ENCODE measurements at regions not wholly inside any gene's neighbourhood (a gene's known extent, or its start where the extent isn't known, plus 50 kb on each side); places are given as distances from the start of the nearest gene placed in this dataset.

GRCh38 chr2:215671691-215672090, 235.8 kb upstream of the FN1 start:
- Histone ChIP-seq H3K4me3 (no peak overlapping the region), H3K27ac (no peak overlapping the region), H3K4me1 (no peaks in the 10 kb centered on the region), H3K36me3 (no peaks in the 10 kb centered on the region), H3K27me3 (no peaks in the 10 kb centered on the region), H3K9me3 (no peaks in the 10 kb centered on the region)
- no peak for TF ChIP-seq POLR2AphosphoS5 (IDR thresholded peaks at IDR 0.05)
- no peak for TF ChIP-seq CTCF (IDR thresholded peaks at IDR 0.05)
- TF ChIP-seq POLR2A (IDR thresholded peaks at IDR 0.05), result no peak
- intact Hi-C loops (cut with DNase I; ENCODE audit: low total_unique reads), result loop anchor here (2.0 kb wide), 1 partner anchor 51 kb away; no protein-coding TSS in a partner anchor
- no peak for DNase-seq (ENCODE audit: low spot score in 2 of 2)

GRCh38 chr2:215671244-215671643, 235.4 kb upstream of the FN1 start:
- Histone ChIP-seq H3K27me3 (no peaks in the 10 kb centered on the region), H3K9me3 (no peaks in the 10 kb centered on the region), H3K36me3 (no peaks in the 10 kb centered on the region), H3K4me3 (no peak overlapping the region), H3K27ac (no peak overlapping the region), H3K4me1 (no peaks in the 10 kb centered on the region)
- TF ChIP-seq POLR2AphosphoS5 (IDR thresholded peaks at IDR 0.05) (no peak), CTCF (IDR thresholded peaks at IDR 0.05) (no peak), POLR2A (IDR thresholded peaks at IDR 0.05) (no peak)
- intact Hi-C loops (cut with DNase I; ENCODE audit: low total_unique reads), result no loop called here
- no peak for DNase-seq (ENCODE audit: low spot score in 2 of 2)

- Histone ChIP-seq H3K9me3 (no peaks in the 10 kb centered on the region), H3K27me3 (no peaks in the 10 kb centered on the region), H3K27ac (no peak overlapping the region), H3K4me1 (no peaks in the 10 kb centered on the region), H3K4me3 (no peak overlapping the region), H3K36me3 (no peaks in the 10 kb centered on the region)
- intact Hi-C loops (cut with DNase I; ENCODE audit: low total_unique reads), result no loop called here
- TF ChIP-seq CTCF (IDR thresholded peaks at IDR 0.05) (no peak), POLR2AphosphoS5 (IDR thresholded peaks at IDR 0.05) (no peak), POLR2A (IDR thresholded peaks at IDR 0.05) (no peak)
- DNase-seq (ENCODE audit: low spot score in 2 of 2), result no peak
These were observed 234.5 kb upstream of the FN1 start for GRCh38 chr2:215670396-215670795.

GRCh38 chr2:215668378-215668775, 232.5 kb upstream of the FN1 start:
- intact Hi-C loops (cut with DNase I; ENCODE audit: low total_unique reads), result no loop called here
- Histone ChIP-seq H3K4me3 (no peak overlapping the region), H3K27me3 (no peaks in the 10 kb centered on the region), H3K27ac (no peak overlapping the region), H3K4me1 (no peaks in the 10 kb centered on the region), H3K36me3 (no peaks in the 10 kb centered on the region), H3K9me3 (no peaks in the 10 kb centered on the region)
- TF ChIP-seq POLR2AphosphoS5 (IDR thresholded peaks at IDR 0.05) (no peak), POLR2A (IDR thresholded peaks at IDR 0.05) (no peak), CTCF (IDR thresholded peaks at IDR 0.05) (no peak)
- no peak for DNase-seq (ENCODE audit: low spot score in 2 of 2)

GRCh38 chr2:215667585-215668377, 231.9 kb upstream of the FN1 start:
- no peak overlapping the region for H3K27ac ChIP-seq

More at GRCh38 chr2:215667585-215668377, 231.9 kb upstream of the FN1 start:
- no peaks in the 10 kb centered on the region for H3K4me1 ChIP-seq
- no peak overlapping the region for H3K4me3 ChIP-seq
- DNase-seq (ENCODE audit: low spot score in 2 of 2), result no peak
- intact Hi-C loops (cut with DNase I; ENCODE audit: low total_unique reads), result no loop called here
- no peaks in the 10 kb centered on the region for H3K27me3 ChIP-seq
- TF ChIP-seq POLR2A (IDR thresholded peaks at IDR 0.05), result no peak
- TF ChIP-seq CTCF (IDR thresholded peaks at IDR 0.05), result no peak
- TF ChIP-seq POLR2AphosphoS5 (IDR thresholded peaks at IDR 0.05), result no peak
- H3K9me3 ChIP-seq, result no peaks in the 10 kb centered on the region
- no peaks in the 10 kb centered on the region for H3K36me3 ChIP-seq
